H9 (cell line): ENCODE measurements at regions not wholly inside any gene's neighbourhood (a gene's known extent, or its start where the extent isn't known, plus 50 kb on each side); places are given as distances from the start of the nearest gene placed in this dataset.

Source experiments
- DNase-seq: peaks from one replicate; pipeline ENCODE4 v3.0.0-alpha.2; 2017
- H2AFZ ChIP-seq: one replicate; pipeline ENCODE4 v1.6.1; 2013; ENCODE audit warnings: mild to moderate bottlenecking, low read length, control low read depth, moderate library complexity
- H2AK5ac ChIP-seq: 2 replicates; pipeline ENCODE4 v1.6.1; 2013; ENCODE audit warnings: low read length, control low read depth, mixed read lengths; ENCODE audit not compliant: insufficient read length
- H2BK120ac ChIP-seq: one replicate; pipeline ENCODE4 v1.6.1; 2013; ENCODE audit warnings: low read depth, mild to moderate bottlenecking, low read length, control low read depth, inconsistent platforms; ENCODE audit not compliant: poor library complexity, severe bottlenecking
- H2BK12ac ChIP-seq: 2 replicates; pipeline ENCODE4 v1.6.1; 2013; ENCODE audit warnings: low read length, control low read depth, mixed read lengths, low read depth; ENCODE audit not compliant: insufficient read length
- H2BK15ac ChIP-seq: 2 replicates; pipeline ENCODE4 v1.6.1; 2013; ENCODE audit warnings: low read depth, low read length, control low read depth
- H2BK20ac ChIP-seq: one replicate; pipeline ENCODE4 v1.6.1; 2013; ENCODE audit warnings: low read depth, mild to moderate bottlenecking, low read length, control low read depth, inconsistent platforms; ENCODE audit not compliant: poor library complexity, severe bottlenecking
- H2BK5ac ChIP-seq: 2 replicates; pipeline ENCODE4 v1.6.1; 2013; ENCODE audit warnings: low read length, control low read depth, mixed read lengths; ENCODE audit not compliant: insufficient read length
- H3K14ac ChIP-seq: 2 replicates; pipeline ENCODE4 v1.6.1; 2013; ENCODE audit warnings: low read length, control low read depth; ENCODE audit not compliant: insufficient read depth
- H3K18ac ChIP-seq: 2 replicates; pipeline ENCODE4 v1.6.1; 2013; ENCODE audit warnings: low read depth, mild to moderate bottlenecking, mixed read lengths, low read length, control low read depth; ENCODE audit not compliant: insufficient read length
- H3K23ac ChIP-seq: 2 replicates; pipeline ENCODE4 v1.6.1; 2013; ENCODE audit warnings: low read length, control low read depth, mixed read lengths, low read depth; ENCODE audit not compliant: insufficient read length
- H3K23me2 ChIP-seq: 2 replicates; pipeline ENCODE4 v1.6.1; 2013; ENCODE audit warnings: low read depth, mild to moderate bottlenecking, mixed read lengths, low read length, control low read depth; ENCODE audit not compliant: insufficient read length, poor library complexity, severe bottlenecking
- H3K27ac ChIP-seq: 2 replicates; pipeline ENCODE4 v1.5.1; 2013; ENCODE audit warnings: low read length, control low read depth, mixed read lengths, low read depth; ENCODE audit not compliant: insufficient read length
- H3K27me3 ChIP-seq: 2 replicates; pipeline ENCODE4 v1.6.1; 2013; ENCODE audit warnings: low read length, control low read depth, inconsistent platforms; ENCODE audit not compliant: insufficient read depth
- H3K4ac ChIP-seq: 2 replicates; pipeline ENCODE4 v1.6.1; 2013; ENCODE audit warnings: low read depth, mild to moderate bottlenecking, control low read depth, inconsistent platforms, low read length, moderate library complexity
- H3K4me1 ChIP-seq: 2 replicates; pipeline ENCODE4 v1.6.1; 2013; ENCODE audit warnings: low read length, control low read depth, inconsistent platforms; ENCODE audit not compliant: insufficient read depth
- H3K4me2 ChIP-seq: 2 replicates; pipeline ENCODE4 v1.6.1; 2013; ENCODE audit warnings: low read length, control low read depth, mixed read lengths; ENCODE audit not compliant: insufficient read length, insufficient read depth
- H3K56ac ChIP-seq: 2 replicates; pipeline ENCODE4 v1.6.1; 2013; ENCODE audit warnings: low read depth, mild to moderate bottlenecking, mixed read lengths, low read length, control low read depth; ENCODE audit not compliant: insufficient read length
- H3K79me1 ChIP-seq: 2 replicates; pipeline ENCODE4 v1.6.1; 2013; ENCODE audit warnings: low read depth, mild to moderate bottlenecking, moderate library complexity, low read length, control low read depth, inconsistent platforms; ENCODE audit not compliant: insufficient read depth, poor library complexity, severe bottlenecking
- H3K79me2 ChIP-seq: 2 replicates; pipeline ENCODE4 v1.6.1; 2013; ENCODE audit warnings: low read length, control low read depth, inconsistent platforms; ENCODE audit not compliant: insufficient read depth
- H3K9ac ChIP-seq: 2 replicates; pipeline ENCODE4 v1.6.1; 2013; ENCODE audit warnings: low read length, control low read depth, mixed read lengths; ENCODE audit not compliant: insufficient read length; ENCODE audit errors: extremely low read depth
- H3K9me3 ChIP-seq: one replicate; pipeline ENCODE4 v1.6.1; 2013; ENCODE audit warnings: low read depth, low read length, inconsistent platforms; ENCODE audit not compliant: control insufficient read depth
- H3T11ph ChIP-seq: one replicate; pipeline ENCODE4 v1.6.1; 2013; ENCODE audit warnings: mild to moderate bottlenecking, low read length, control low read depth, inconsistent platforms
- H4K20me1 ChIP-seq: one replicate; pipeline ENCODE4 v1.6.1; 2013; ENCODE audit not compliant: control insufficient read depth, insufficient read length, insufficient read depth
- H4K5ac ChIP-seq: 2 replicates; pipeline ENCODE4 v1.6.1; 2013; ENCODE audit warnings: low read depth, mild to moderate bottlenecking, mixed read lengths, low read length, control low read depth; ENCODE audit not compliant: insufficient read length
- H4K8ac ChIP-seq: replicated peaks from 2 replicates; pipeline ENCODE4 v1.6.1; 2013; ENCODE audit warnings: low read length, control low read depth, mixed read lengths, low read depth; ENCODE audit not compliant: insufficient read length
- H4K91ac ChIP-seq: 2 replicates; pipeline ENCODE4 v1.6.1; 2013; ENCODE audit warnings: low read depth, mild to moderate bottlenecking, moderate library complexity, mixed read lengths, low read length, control low read depth; ENCODE audit not compliant: insufficient read length
- H3K27ac Mint-ChIP-seq, 3 experiments: 2 replicates in 2 of 3; 3 replicates in 1 of 3; pipeline ENCODE4 v1.8.0; 2020 to 2021; ENCODE audit warnings: mixed read lengths in 3 of 3, mild to moderate bottlenecking in 1 of 3, moderate library complexity in 1 of 3
- H3K27me3 Mint-ChIP-seq: 2 replicates; pipeline ENCODE4 v1.8.0; 2021; ENCODE audit warnings: low read depth, mild to moderate bottlenecking, moderate library complexity, mixed read lengths
- H3K36me3 Mint-ChIP-seq, 3 experiments: 2 replicates in 2 of 3; 3 replicates in 1 of 3; pipeline ENCODE4 v1.8.0; 2020 to 2021; ENCODE audit warnings: low read depth in 3 of 3, mixed read lengths in 3 of 3; ENCODE audit not compliant: insufficient read depth in 1 of 3
- H3K4me1 Mint-ChIP-seq, 2 experiments: 2 replicates each; pipeline ENCODE4 v1.8.0; 2020; ENCODE audit warnings: mixed read lengths in 2 of 2
- H3K4me3 Mint-ChIP-seq, 2 experiments: 2 replicates in 1 of 2; 3 replicates in 1 of 2; pipeline ENCODE4 v1.8.0; 2020 to 2021; ENCODE audit warnings: mild to moderate bottlenecking in 2 of 2, mixed read lengths in 2 of 2, moderate library complexity in 1 of 2
- H3K9me3 Mint-ChIP-seq, 2 experiments: 2 replicates in 1 of 2; 3 replicates in 1 of 2; pipeline ENCODE4 v1.8.0; 2020; ENCODE audit warnings: mild to moderate bottlenecking in 2 of 2, mixed read lengths in 2 of 2, moderate library complexity in 1 of 2
- CTCF ChIP-seq: fragments of 200-600 bp; sonication (generic); conservative IDR thresholded peaks from 3 replicates; pipeline ENCODE4 v1.8.0; 2021; ENCODE audit warnings: antibody characterized with exemption, mild to moderate bottlenecking
- WGBS: extraction: QIAGEN DNeasy Blood & Tissue Kit; methylation state at CpG from one replicate; pipeline ENCODE4 v1.1.7; 2013; ENCODE audit warnings: missing lambda C conversion rate, low lambda C conversion rate, mixed read lengths; ENCODE audit not compliant: insufficient read length; ENCODE audit errors: extremely low coverage; 5-methylcytosine and 5-hydroxymethylcytosine counted together

- no peak overlapping the region for H3K4ac ChIP-seq
- H3K14ac ChIP-seq = no peak overlapping the region
- no peak overlapping the region for H3K27ac ChIP-seq
- H3K23me2 ChIP-seq = no peaks in the 10 kb centered on the region
- no peak overlapping the region for H2BK12ac ChIP-seq
- H4K91ac ChIP-seq = no peak overlapping the region
- Mint-ChIP-seq H3K4me3 (no peak overlapping the region), H3K27me3 (0 out of 2 replicates have a peak, but pooled peaks cover 2% of the 10 kb centered on the region), H3K4me1 (peaks cover 11 to 15% of the 10 kb centered on the region in 2 experiments), H3K36me3 (no peaks in the 10 kb centered on the region), H3K27ac (no peak overlapping the region), H3K9me3 (no peaks in the 10 kb centered on the region)
- no peak overlapping the region for H3K23ac ChIP-seq
- H2AFZ ChIP-seq = no peak overlapping the region
- H3K18ac ChIP-seq = no peak overlapping the region
- no peak overlapping the region for H3K4me2 ChIP-seq
- H2BK20ac ChIP-seq = no peak overlapping the region
- H2BK120ac ChIP-seq = no peak overlapping the region
- H3K79me1 ChIP-seq = no peaks in the 10 kb centered on the region
- no peak overlapping the region for H3T11ph ChIP-seq
- H2AK5ac ChIP-seq = no peak overlapping the region
- H3K9me3 ChIP-seq = no peaks in the 10 kb centered on the region
- no peak for DNase-seq
- no peak for TF ChIP-seq CTCF
- no peaks in the 10 kb centered on the region for H3K79me2 ChIP-seq
- H4K20me1 ChIP-seq = no peaks in the 10 kb centered on the region
- no peak overlapping the region for H3K56ac ChIP-seq
- no peak overlapping the region for H4K8ac ChIP-seq
- H3K9ac ChIP-seq = no peak overlapping the region
- no peak overlapping the region for H2BK5ac ChIP-seq
- H2BK15ac ChIP-seq = no peak overlapping the region
- no peak overlapping the region for H4K5ac ChIP-seq
- H3K27me3 ChIP-seq = peaks cover 2% of the 10 kb centered on the region; the same call in 1 of the 2 replicates
- no peaks in the 10 kb centered on the region; the same call in 1 of the 2 replicates for H3K4me1 ChIP-seq
- whole genome bisulfite sequencing = no CpG with 5 or more reads among the region's 4 CpGs
Measured at GRCh38 chr16:51550800-51551347, 399.8 kb upstream of the SALL1 start.
